ENCODE measurements at regions not wholly inside any gene's neighbourhood (a gene's known extent, or its start where the extent isn't known, plus 50 kb on each side); places are given as distances from the start of the nearest gene placed in this dataset.
"Not testable (repeated sequence)": the region's sequence is repeated elsewhere in the genome, so short reads cannot be mapped to it uniquely, and the experiment has no call there.

- POLR2A ChIA-PET, result no interaction called here
- CTCF ChIA-PET, result no interaction called here
Measured at GRCh38 chr5:127206320-127207113, 84.1 kb upstream of the MEGF10 start.

GRCh38 chr5:127210042-127210441, 80.6 kb upstream of the MEGF10 start:
- ChIA-PET POLR2A (no interaction called here), CTCF (no interaction called here)

GRCh38 chr5:127213231-127213630, 77.4 kb upstream of the MEGF10 start:
- ChIA-PET POLR2A (no interaction called here), CTCF (no interaction called here)

GRCh38 chr5:127216143-127216542, 74.5 kb upstream of the MEGF10 start:
- CTCF ChIA-PET, result interaction anchor here (0.6 kb wide), 1 partner anchor 28 kb away, joined by 3 read pairs; no protein-coding TSS in a partner anchor
- POLR2A ChIA-PET, result no interaction called here

GRCh38 chr5:127216898-127217675, 73.5 kb upstream of the MEGF10 start:
- CTCF ChIA-PET, result no interaction called here

GRCh38 chr5:127221936-127222335, 68.7 kb upstream of the MEGF10 start:
- CTCF ChIA-PET, POLR2A ChIA-PET: not testable (repeated sequence)

More at GRCh38 chr5:127216898-127217675, 73.5 kb upstream of the MEGF10 start:
- POLR2A ChIA-PET, result no interaction called here

GRCh38 chr5:127222571-127223156, 67.9 kb upstream of the MEGF10 start:
- POLR2A ChIA-PET, CTCF ChIA-PET: not testable (repeated sequence)

GRCh38 chr5:127223256-127223974, 67.2 kb upstream of the MEGF10 start:
- POLR2A ChIA-PET, result no interaction called here
- CTCF ChIA-PET, result no interaction called here

- CTCF ChIA-PET, result no interaction called here
- POLR2A ChIA-PET, result no interaction called here
Measured at GRCh38 chr5:127227881-127228280, 62.7 kb upstream of the MEGF10 start.

GRCh38 chr5:127228540-127229184, 61.9 kb upstream of the MEGF10 start:
- ChIA-PET POLR2A (no interaction called here), CTCF (no interaction called here)

GRCh38 chr5:127229185-127229889, 61.3 kb upstream of the MEGF10 start:
- CTCF ChIA-PET, result no interaction called here
- POLR2A ChIA-PET, result no interaction called here

- POLR2A ChIA-PET, result no interaction called here
- CTCF ChIA-PET, result no interaction called here
Measured at GRCh38 chr5:127231118-127231517, 59.5 kb upstream of the MEGF10 start.

- POLR2A ChIA-PET, result no interaction called here
- CTCF ChIA-PET, result interaction anchor here (0.6 kb wide), 1 partner anchor 629 kb away, joined by 3 read pairs; no protein-coding TSS in a partner anchor
Measured at GRCh38 chr5:127233590-127233989, 57.0 kb upstream of the MEGF10 start.

- POLR2A ChIA-PET, result no interaction called here
- CTCF ChIA-PET, result no interaction called here
Measured at GRCh38 chr5:127235136-127235535, 55.5 kb upstream of the MEGF10 start.

- CTCF ChIA-PET, result no interaction called here
- POLR2A ChIA-PET, result no interaction called here
Measured at GRCh38 chr5:127236254-127236653, 54.3 kb upstream of the MEGF10 start.

Data from activated CD8-positive, alpha-beta memory T cell treated with anti-CD3 and anti-CD28 coated beads for 36 hours (primary cell).